ENCODE measurements at regions not wholly inside any gene's neighbourhood (a gene's known extent, or its start where the extent isn't known, plus 50 kb on each side); places are given as distances from the start of the nearest gene placed in this dataset.

DNA sequence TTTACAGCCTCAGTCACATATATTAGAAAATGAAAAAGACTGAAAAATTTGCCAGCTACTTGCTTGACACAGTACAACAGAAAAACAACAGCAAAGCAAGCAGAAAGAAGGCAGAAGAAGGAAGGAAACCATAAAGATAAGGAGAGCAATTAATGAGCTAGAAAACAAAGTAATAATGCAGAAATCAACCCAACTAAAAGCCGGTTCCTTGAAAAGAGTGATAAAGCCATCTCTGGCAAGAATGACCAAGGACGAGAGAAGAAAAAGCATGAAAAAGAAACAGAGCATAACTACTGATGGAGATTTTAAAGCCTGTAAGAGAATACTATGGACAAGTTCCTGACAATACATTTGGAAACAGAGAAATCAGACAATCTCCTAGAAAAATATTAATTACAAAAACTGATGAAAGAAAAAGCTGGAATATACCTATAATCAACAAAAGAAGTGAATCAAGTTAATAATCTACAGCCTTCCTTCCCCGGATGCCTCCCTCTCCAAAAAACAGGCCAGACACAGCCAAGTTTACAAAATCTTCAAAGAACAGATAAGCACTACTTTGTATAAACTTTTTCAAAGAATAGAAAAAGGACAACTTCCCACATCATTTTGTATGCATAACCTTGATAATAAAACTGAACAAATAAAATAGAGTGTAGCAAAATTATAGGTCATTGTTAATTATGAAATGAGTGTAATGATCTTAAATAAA is 204.0 kb downstream of the BAMBI start:
- Histone ChIP-seq H3K27me3 (replicated peaks in 1 of 2; ENCODE audit: control insufficient read depth in 2 of 2, insufficient read depth in 2 of 2, low read length in 1 of 2) (no peaks in the 10 kb centered on the region), H3K36me3 (ENCODE audit: control insufficient read depth in 2 of 2, insufficient read depth in 2 of 2, low read length in 1 of 2) (no peaks in the 10 kb centered on the region), H2AFZ (ENCODE audit: control insufficient read depth, low read depth, low read length) (no peak overlapping the region), H3K4me2 (ENCODE audit: control insufficient read depth, insufficient read depth) (no peak overlapping the region), H4K20me1 (ENCODE audit: control insufficient read depth, insufficient read depth) (no peaks in the 10 kb centered on the region), H3K4me1 (ENCODE audit: control insufficient read depth, insufficient read depth, low read length) (no peaks in the 10 kb centered on the region), H3K9me3 (replicated peaks; ENCODE audit: control insufficient read depth, insufficient read depth, low read length) (no peaks in the 10 kb centered on the region), H3K79me2 (ENCODE audit: control insufficient read depth, insufficient read depth, low read length) (no peaks in the 10 kb centered on the region), H3K4me3 (no peak overlapping the region), H3K27ac (ENCODE audit: control insufficient read depth, insufficient read depth) (no peak overlapping the region), H3K9ac (ENCODE audit: control insufficient read depth, insufficient read depth, low read length) (no peak overlapping the region)
- TF ChIP-seq RAD21 (IDR thresholded peaks at IDR 0.05; ENCODE audit: insufficient read depth, low read depth, low read length): no peak
- TF ChIP-seq SREBF1 (IDR thresholded peaks at IDR 0.05; ENCODE audit: low read length): no peak
- TF ChIP-seq, protein P1, sequence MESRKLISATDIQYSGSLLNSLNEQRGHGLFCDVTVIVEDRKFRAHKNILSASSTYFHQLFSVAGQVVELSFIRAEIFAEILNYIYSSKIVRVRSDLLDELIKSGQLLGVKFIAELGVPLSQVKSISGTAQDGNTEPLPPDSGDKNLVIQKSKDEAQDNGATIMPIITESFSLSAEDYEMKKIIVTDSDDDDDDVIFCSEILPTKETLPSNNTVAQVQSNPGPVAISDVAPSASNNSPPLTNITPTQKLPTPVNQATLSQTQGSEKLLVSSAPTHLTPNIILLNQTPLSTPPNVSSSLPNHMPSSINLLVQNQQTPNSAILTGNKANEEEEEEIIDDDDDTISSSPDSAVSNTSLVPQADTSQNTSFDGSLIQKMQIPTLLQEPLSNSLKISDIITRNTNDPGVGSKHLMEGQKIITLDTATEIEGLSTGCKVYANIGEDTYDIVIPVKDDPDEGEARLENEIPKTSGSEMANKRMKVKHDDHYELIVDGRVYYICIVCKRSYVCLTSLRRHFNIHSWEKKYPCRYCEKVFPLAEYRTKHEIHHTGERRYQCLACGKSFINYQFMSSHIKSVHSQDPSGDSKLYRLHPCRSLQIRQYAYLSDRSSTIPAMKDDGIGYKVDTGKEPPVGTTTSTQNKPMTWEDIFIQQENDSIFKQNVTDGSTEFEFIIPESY (IDR thresholded peaks at IDR 0.05): no peak
- TF ChIP-seq, protein P2, sequence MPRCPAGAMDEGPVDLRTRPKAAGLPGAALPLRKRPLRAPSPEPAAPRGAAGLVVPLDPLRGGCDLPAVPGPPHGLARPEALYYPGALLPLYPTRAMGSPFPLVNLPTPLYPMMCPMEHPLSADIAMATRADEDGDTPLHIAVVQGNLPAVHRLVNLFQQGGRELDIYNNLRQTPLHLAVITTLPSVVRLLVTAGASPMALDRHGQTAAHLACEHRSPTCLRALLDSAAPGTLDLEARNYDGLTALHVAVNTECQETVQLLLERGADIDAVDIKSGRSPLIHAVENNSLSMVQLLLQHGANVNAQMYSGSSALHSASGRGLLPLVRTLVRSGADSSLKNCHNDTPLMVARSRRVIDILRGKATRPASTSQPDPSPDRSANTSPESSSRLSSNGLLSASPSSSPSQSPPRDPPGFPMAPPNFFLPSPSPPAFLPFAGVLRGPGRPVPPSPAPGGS (IDR thresholded peaks at IDR 0.05; ENCODE audit: borderline replicate concordance, insufficient read depth, low read depth, low read length, poor library complexity, severe bottlenecking): no peak
- TF ChIP-seq DPF2 (IDR thresholded peaks at IDR 0.05): no peak
- TF ChIP-seq FOXK2 (IDR thresholded peaks at IDR 0.05): no peak
- no peak for TF ChIP-seq MEF2A (IDR thresholded peaks at IDR 0.05; ENCODE audit: insufficient read depth, low read depth, low read length)
- intact Hi-C loops (cut with micrococcal nuclease; ENCODE audit: unreplicated experiment) (no loop called here), in situ Hi-C loops (cut with MboI) (no loop called here)
- no peak for FAIRE-seq
- no peak for ATAC-seq
- 13% methylated on average over 3 of the region's 3 CpGs for WGBS (ENCODE audit: insufficient coverage, insufficient replicate concordance, low lambda C conversion rate, missing lambda C conversion rate)
- ChIA-PET SMC1A (ENCODE audit: uncharacterized antibody, unreplicated experiment) (interaction anchor here (0.6 kb wide), 1 partner anchor 248 kb away, joined by 3 read pairs; no protein-coding TSS in a partner anchor), POLR2A (no interaction called here), RAD21 (ENCODE audit: unreplicated experiment) (no interaction called here), CTCF (no interaction called here)
- no TSS peak for BruUV-seq (replicated peaks)
- DNase-seq (ENCODE audit: low read depth, low spot score): no peak

Data from GM12878 (cell line).